OCI-LY1 (cell line): ENCODE measurements at regions not wholly inside any gene's neighbourhood (a gene's known extent, or its start where the extent isn't known, plus 50 kb on each side); places are given as distances from the start of the nearest gene placed in this dataset.

Source experiments
- CTCF ChIP-seq: fragments of 200-600 bp; sonication (generic), shearing (Covaris generic); IDR thresholded peaks from 2 replicates; pipeline ENCODE4 v1.5.1; 2017; ENCODE audit warnings: mild to moderate bottlenecking, antibody characterized with exemption, low read length, moderate library complexity, mixed read lengths
- EZH2 ChIP-seq: fragments of 200-600 bp; sonication (generic), shearing (Covaris generic); IDR thresholded peaks from 2 replicates; pipeline ENCODE4 v1.8.0; 2017; ENCODE audit warnings: borderline replicate concordance, mixed run types, mild to moderate bottlenecking, antibody characterized with exemption, low read length, moderate library complexity, mixed read lengths

GRCh38 chr7:137160236-137160635, 183.3 kb downstream of the PTN start:
- TF ChIP-seq CTCF: no peak
- TF ChIP-seq EZH2: no peak
